Heart left ventricle (tissue), 16 donors: ENCODE measurements at regions not wholly inside any gene's neighbourhood (a gene's known extent, or its start where the extent isn't known, plus 50 kb on each side); places are given as distances from the start of the nearest gene placed in this dataset.
"Not testable (repeated sequence)": the region's sequence is repeated elsewhere in the genome, so short reads cannot be mapped to it uniquely, and the experiment has no call there.

Experiments
- ATAC-seq, 4 donors: fragments of 200-7000 bp; cut with Tn5 transposase; one replicate each; pipeline ENCODE4 v1.9.1; 2020 to 2022; ENCODE audit warnings: moderate library complexity in 4 of 4, mild to moderate bottlenecking in 3 of 4, moderate number of reproducible peaks in 1 of 4
- DNase-seq, 5 donors: peaks; one replicate each; pipeline ENCODE4 v3.0.0-alpha.2; 2020
- H3K27ac ChIP-seq, 12 donors: fragments of 200-600 bp; sonication (generic) in 4 of 12; one replicate each; pipeline versions ENCODE4 v1.5.0 to v1.8.0; 2016 to 2022; ENCODE audit warnings: mild to moderate bottlenecking in 2 of 12
- H3K27me3 ChIP-seq, 9 donors: fragments of 200-600 bp; sonication (generic) in 2 of 9; one replicate each; pipeline versions ENCODE4 v1.5.1 to v1.8.0; 2016 to 2022; ENCODE audit warnings: mild to moderate bottlenecking in 3 of 9
- H3K36me3 ChIP-seq, 9 donors: fragments of 200-600 bp; sonication (generic) in 2 of 9; one replicate each; pipeline versions ENCODE4 v1.5.0 to v1.8.0; 2018 to 2022; ENCODE audit warnings: mild to moderate bottlenecking in 2 of 9
- H3K4me1 ChIP-seq, 12 donors: fragments of 200-600 bp; sonication (generic) in 4 of 12; one replicate each; pipeline versions ENCODE4 v1.5.0 to v1.8.0; 2016 to 2022; ENCODE audit warnings: mild to moderate bottlenecking in 3 of 12
- H3K4me3 ChIP-seq, 12 donors: fragments of 200-600 bp; sonication (generic) in 4 of 12; one replicate each; pipeline versions ENCODE4 v1.5.0 to v1.8.0; 2017 to 2022; ENCODE audit warnings: mild to moderate bottlenecking in 9 of 12, moderate library complexity in 4 of 12
- H3K9me3 ChIP-seq, 12 donors: fragments of 200-600 bp; sonication (generic) in 4 of 12; one replicate each; pipeline versions ENCODE4 v1.5.0 to v1.8.0; 2016 to 2022; ENCODE audit warnings: mild to moderate bottlenecking in 1 of 12
- POLR2A ChIP-seq, 2 donors: fragments of 450-650 bp; IDR thresholded peaks; one replicate each; pipeline ENCODE4 v1.6.1; 2017; ENCODE audit warnings: antibody characterized with exemption in 2 of 2, mild to moderate bottlenecking in 2 of 2, moderate library complexity in 2 of 2
- whole genome bisulfite sequencing, 4 donors: extraction: QIAGEN DNeasy Blood & Tissue Kit in 2 of 4; methylation state at CpG; one replicate each; pipeline versions ENCODE4 v1.1.5 to v1.1.7; 2013 to 2018; 5-methylcytosine and 5-hydroxymethylcytosine counted together
- intact Hi-C, 10 donors: fragments of 100-400 bp; cut with DNase I; formaldehyde crosslinking; loops; one replicate each; pipeline versions ENCODE4 v1.11.1 to v1.14.2; 2022
- TF ChIP-seq, protein P1 (sequence below), 12 donors: fragments of 200-600 bp; sonication (generic) in 4 of 12; IDR thresholded peaks; one replicate each; pipeline versions ENCODE4 v1.5.0 to v1.8.0; 2018 to 2022; ENCODE audit warnings: antibody characterized with exemption in 12 of 12, mild to moderate bottlenecking in 5 of 12
- donor health status: ischemic (EF 13 %, LVEDD 7.1; RV severe dilation, severe dysfunction).
- donor health status: healthy with polysubstance abuse.
- donor health status: DM: no; HTN: yes; CAD: no.
- donor health status: DM: no; HTN: no; CAD: no.
- donor health status: ischemic (EF 25% LVEDD 6.9; RV normal size, moderate dysfunction).
- donor health status: ischemic (EF 25% LVEDD 5.7; RV mildly dilated, moderate dysfunction).
- donor health status: healthy.
- donor health status: DM: yes; HTN: yes; CAD: no.
- donor health status: ischemic (EF 35%, LVEDD 5.7; RV mildly dilated, moderate dysfunction).
- donor health status: nonischemic (EF 11% LVEDD 7.7; RV severe dilation, severe dysfunction).
- donor health status: DM: yes; HTN: yes; CAD: no.
- donor health status: PGD.
- donor health status: ischemic (EF 29% LVEDD 5.4; RV normal size, mild dysfunction).
- donor health status: nonischemic (EF 23%, LVEDD 6.1; RV moderate dilation, normal function).

DNA sequence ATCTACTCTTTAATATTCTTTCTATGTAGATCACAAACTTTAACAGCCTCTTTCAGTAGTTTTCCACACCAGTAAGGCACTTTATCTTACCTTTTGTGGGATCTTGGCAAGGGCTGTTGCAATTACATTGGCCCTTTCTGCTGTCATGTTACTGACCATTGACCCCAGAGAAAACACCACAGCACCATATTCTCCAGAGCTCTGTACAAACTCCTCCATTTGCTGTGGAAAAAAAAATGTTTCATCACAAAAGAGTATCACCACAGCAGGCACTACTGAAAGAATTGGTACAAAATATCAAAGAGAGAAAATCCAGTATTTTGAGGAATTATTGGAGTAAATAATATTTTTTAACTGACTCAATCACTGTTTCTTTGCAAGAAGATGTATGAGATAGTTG, 62.3 kb upstream of the UGT2A3 start:
- ATAC-seq, intact Hi-C loops, H3K4me1 ChIP-seq, DNase-seq, H3K27ac ChIP-seq, H3K4me3 ChIP-seq, H3K27me3 ChIP-seq, H3K36me3 ChIP-seq, H3K9me3 ChIP-seq: not testable (repeated sequence)

DNA sequence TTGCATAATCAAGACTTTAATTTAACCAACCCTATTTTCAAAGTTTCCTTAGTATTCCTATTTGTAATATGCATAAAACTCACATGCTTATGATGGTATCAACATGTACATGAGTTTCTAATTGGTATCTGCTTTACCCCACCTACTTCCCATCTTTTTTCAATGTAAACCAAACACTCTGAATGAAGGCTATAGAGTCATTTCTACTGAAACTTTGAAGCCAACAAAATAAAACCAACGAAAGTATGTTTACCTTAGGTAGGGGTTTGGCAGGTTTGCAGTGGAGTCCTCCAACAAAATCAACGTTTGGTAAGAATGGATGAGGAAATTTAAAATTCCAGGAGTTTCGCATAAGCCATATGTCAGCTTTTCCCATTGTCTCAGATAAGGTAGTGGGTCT, 66.4 kb upstream of the UGT2A3 start:
- H3K9me3 ChIP-seq, intact Hi-C loops, DNase-seq, ATAC-seq, H3K36me3 ChIP-seq, H3K4me1 ChIP-seq, H3K27me3 ChIP-seq, H3K4me3 ChIP-seq, H3K27ac ChIP-seq: not testable (repeated sequence)
- 61 to 72% (median 66%) methylated on average over 3 of the region's 3 CpGs for WGBS, 4 donors

DNA sequence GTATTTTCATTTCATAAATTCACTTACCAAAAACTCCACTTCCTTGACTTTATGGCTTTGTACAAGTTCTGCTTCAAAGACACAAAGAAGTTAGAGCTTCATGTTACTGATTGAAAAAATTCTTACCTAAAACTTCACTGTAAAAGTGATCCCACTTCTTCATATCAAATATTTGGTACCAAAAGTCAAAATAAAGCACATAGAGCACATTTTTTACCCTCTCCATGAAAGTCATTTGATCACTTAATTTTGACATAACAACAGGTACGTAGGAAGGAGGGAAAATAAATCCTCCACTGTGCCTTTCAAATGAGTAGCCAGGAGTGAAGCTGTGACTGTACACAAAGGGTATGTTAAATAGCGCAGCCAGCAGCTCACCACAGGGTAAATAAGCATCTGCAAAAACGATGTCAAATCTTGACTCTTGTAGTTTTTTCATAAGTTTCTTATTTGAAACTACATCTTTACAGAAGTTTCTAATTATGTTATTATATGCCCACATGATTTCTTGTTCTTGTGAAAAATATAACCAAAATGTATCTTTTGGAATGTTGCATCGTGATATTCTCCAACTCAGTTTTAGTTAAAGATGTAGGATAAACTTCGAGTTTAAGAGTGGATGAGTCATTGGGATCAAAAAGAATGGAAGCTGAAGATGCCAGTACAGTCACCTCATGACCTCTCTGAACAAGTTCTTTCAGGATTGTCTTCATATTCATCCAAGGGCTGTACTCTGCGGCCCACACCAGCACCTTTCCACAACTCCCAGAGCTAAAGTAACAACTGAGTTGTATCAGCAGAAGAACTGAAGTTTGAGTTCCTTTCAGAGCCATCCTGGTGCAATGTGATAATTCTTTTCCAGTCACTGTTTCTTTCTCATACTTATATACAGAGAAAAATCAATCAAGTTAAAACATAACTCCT, 68.2 kb upstream of the UGT2A3 start:
- DNase-seq, H3K36me3 ChIP-seq, intact Hi-C loops, H3K9me3 ChIP-seq, H3K4me1 ChIP-seq, H3K27me3 ChIP-seq, H3K4me3 ChIP-seq, H3K27ac ChIP-seq, ATAC-seq: not testable (repeated sequence)
- 62 to 70% (median 65%) methylated on average over 6 of the region's 6 CpGs for WGBS, 4 donors

DNA sequence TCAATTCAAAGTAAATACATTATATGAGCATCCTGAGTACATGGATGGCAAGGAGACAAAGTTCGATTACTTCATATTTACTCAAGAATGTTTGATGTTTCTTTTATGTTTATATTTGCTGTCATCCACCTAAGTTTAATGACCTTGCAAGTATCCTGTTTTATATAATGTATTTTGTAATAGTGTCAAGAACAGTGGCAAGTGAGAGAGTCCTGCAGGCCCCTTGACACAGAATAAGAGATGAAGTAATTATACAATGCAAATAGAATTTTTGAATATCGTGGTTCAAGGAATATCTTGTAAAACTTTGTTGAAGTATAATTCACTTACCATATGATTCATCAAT, 68.8 kb upstream of the UGT2A3 start:
- 33 to 50% (median 38%) methylated on average over 2 of the region's 2 CpGs for WGBS, 4 donors
- H3K4me1 ChIP-seq, H3K9me3 ChIP-seq, DNase-seq, H3K4me3 ChIP-seq, intact Hi-C loops, H3K27me3 ChIP-seq, H3K36me3 ChIP-seq, H3K27ac ChIP-seq, ATAC-seq: not testable (repeated sequence)

DNA sequence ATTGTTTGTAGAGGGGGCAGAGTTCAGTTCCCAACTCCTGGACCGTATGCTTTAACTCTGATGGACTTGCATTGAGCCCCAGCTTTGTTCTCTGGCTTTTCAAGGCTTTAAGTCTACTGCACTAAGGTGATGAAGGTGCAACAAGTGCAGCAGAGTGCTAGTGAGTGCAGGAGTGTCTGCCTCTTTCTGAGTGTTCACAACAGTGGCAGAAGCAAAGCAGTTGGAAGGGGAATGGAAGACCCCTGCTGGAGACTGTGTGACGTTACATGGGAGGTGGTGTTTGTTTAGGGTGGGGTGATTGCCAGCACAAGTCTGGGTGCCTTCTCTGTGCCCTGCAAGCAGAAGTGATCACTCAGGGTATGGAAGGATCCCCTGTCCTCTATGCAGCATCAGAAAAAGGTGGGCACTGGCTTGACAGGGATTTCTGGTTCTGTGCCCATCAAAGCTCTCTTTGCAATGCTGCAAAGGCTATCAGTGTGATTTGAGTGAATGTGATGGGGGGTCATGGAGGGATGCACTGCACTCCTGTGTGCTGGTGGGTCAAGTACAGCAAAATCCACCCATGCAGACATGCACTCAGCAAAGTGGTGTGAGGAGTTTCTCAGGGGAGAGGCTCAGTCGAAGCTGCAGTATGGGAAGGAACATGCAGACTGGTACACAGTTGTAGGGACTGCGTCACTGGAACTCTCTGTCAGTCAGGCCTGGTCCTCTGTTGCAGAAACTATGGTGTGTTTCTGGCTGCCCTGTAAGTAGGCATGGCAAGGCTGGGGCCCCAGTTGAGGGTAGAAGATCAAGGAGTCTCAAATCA, 70.9 kb upstream of the UGT2B7 start:
- H3K4me1 ChIP-seq, result no peaks in the 10 kb centered on the region
- intact Hi-C loops, result no loop called here
- no peak overlapping the region for H3K27ac ChIP-seq
- no peaks in the 10 kb centered on the region for H3K36me3 ChIP-seq
- H3K4me3 ChIP-seq, result no peak overlapping the region
- WGBS, 4 donors, result 46 to 62% (median 57%) methylated on average over 4 of the region's 4 CpGs
- H3K9me3 ChIP-seq, result no peaks in the 10 kb centered on the region
- no peaks in the 10 kb centered on the region for H3K27me3 ChIP-seq
- DNase-seq (no peak), ATAC-seq (no peak)
- no peak for TF ChIP-seq POLR2A (IDR thresholded peaks at IDR 0.05)
- TF ChIP-seq, protein P1, sequence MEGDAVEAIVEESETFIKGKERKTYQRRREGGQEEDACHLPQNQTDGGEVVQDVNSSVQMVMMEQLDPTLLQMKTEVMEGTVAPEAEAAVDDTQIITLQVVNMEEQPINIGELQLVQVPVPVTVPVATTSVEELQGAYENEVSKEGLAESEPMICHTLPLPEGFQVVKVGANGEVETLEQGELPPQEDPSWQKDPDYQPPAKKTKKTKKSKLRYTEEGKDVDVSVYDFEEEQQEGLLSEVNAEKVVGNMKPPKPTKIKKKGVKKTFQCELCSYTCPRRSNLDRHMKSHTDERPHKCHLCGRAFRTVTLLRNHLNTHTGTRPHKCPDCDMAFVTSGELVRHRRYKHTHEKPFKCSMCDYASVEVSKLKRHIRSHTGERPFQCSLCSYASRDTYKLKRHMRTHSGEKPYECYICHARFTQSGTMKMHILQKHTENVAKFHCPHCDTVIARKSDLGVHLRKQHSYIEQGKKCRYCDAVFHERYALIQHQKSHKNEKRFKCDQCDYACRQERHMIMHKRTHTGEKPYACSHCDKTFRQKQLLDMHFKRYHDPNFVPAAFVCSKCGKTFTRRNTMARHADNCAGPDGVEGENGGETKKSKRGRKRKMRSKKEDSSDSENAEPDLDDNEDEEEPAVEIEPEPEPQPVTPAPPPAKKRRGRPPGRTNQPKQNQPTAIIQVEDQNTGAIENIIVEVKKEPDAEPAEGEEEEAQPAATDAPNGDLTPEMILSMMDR (IDR thresholded peaks at IDR 0.05), result no peak

DNA sequence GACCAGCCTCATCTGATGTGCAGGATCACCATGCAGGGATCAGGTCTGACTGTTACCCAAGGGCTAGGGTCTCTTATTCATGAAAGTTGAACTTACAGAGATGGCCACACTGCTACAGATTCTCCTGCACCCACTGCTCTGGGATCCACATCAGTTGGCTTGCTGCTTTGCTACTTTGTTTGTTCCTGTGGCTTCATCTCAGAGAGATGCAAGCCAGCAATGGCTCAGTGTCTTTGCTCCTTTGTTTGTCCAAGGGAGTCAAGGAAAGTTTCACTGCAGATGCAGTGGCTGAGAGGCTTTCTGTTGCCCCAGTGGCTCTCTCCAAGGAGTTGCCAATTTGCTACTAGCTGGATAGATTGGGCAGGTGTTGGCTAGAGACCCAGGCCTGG, 70.3 kb upstream of the UGT2B7 start:
- ATAC-seq, result no peak
- Histone ChIP-seq H3K27ac (no peak overlapping the region), H3K4me1 (no peaks in the 10 kb centered on the region), H3K27me3 (no peaks in the 10 kb centered on the region), H3K9me3 (no peaks in the 10 kb centered on the region), H3K4me3 (no peak overlapping the region), H3K36me3 (no peaks in the 10 kb centered on the region)
- DNase-seq, result no peak
- no peak for TF ChIP-seq POLR2A (IDR thresholded peaks at IDR 0.05)
- TF ChIP-seq, protein P1 (IDR thresholded peaks at IDR 0.05), result no peak
- intact Hi-C loops, result no loop called here
